Kidney (tissue), 13 donors: ENCODE measurements at regions not wholly inside any gene's neighbourhood (a gene's known extent, or its start where the extent isn't known, plus 50 kb on each side); places are given as distances from the start of the nearest gene placed in this dataset.

Experiments
- DNase-seq, 5 donors: peaks; one replicate each; pipeline ENCODE4 v3.0.0-alpha.2; 2013 to 2020
- FAIRE-seq: peaks from 2 replicates; lab custom pipeline; 2012; peaks lifted over from hg19 to GRCh38; lab: Jason Lieb, UNC
- H3K27ac ChIP-seq, 2 donors: one replicate each; pipeline ENCODE4 v1.7.0; 2013; ENCODE audit warnings: low read depth in 2 of 2, low read length in 2 of 2, inconsistent platforms in 1 of 2
- H3K27me3 ChIP-seq: one replicate; pipeline ENCODE4 v1.7.1; 2013; ENCODE audit warnings: low read length, inconsistent platforms; ENCODE audit not compliant: control insufficient read depth, insufficient read depth
- H3K36me3 ChIP-seq, 3 donors: one replicate each; pipeline versions ENCODE4 v1.7.0 to v1.7.1; 2013; ENCODE audit warnings: low read length in 3 of 3, control low read depth in 1 of 3, inconsistent platforms in 1 of 3; ENCODE audit not compliant: insufficient read depth in 3 of 3, control insufficient read depth in 2 of 3
- H3K4me1 ChIP-seq, 3 donors: one replicate each; pipeline versions ENCODE4 v1.7.0 to v1.7.1; 2013; ENCODE audit warnings: low read length in 3 of 3, inconsistent platforms in 1 of 3, low read depth in 1 of 3; ENCODE audit not compliant: control insufficient read depth in 2 of 3, insufficient read depth in 2 of 3
- H3K4me3 ChIP-seq, 3 donors: one replicate each; pipeline versions ENCODE4 v1.7.0 to v1.8.1; 2013; ENCODE audit warnings: low read length in 3 of 3, control low read depth in 1 of 3, inconsistent platforms in 1 of 3
- H3K9ac ChIP-seq, 3 donors: one replicate each; pipeline versions ENCODE4 v1.7.0 to v1.7.1; 2013; ENCODE audit warnings: low read length in 3 of 3, control low read depth in 1 of 3, inconsistent platforms in 1 of 3
- H3K9me3 ChIP-seq, 3 donors: one replicate each; pipeline versions ENCODE4 v1.7.0 to v1.7.1; 2013; ENCODE audit warnings: low read length in 3 of 3, control low read depth in 1 of 3, inconsistent platforms in 1 of 3; ENCODE audit not compliant: control insufficient read depth in 2 of 3, insufficient read depth in 1 of 3
- CTCF ChIP-seq: IDR thresholded peaks from 3 replicates; pipeline ENCODE4 v1.5.1; 2012; ENCODE audit warnings: mild to moderate bottlenecking, moderate library complexity, borderline replicate concordance; ENCODE audit not compliant: insufficient read depth; ENCODE audit errors: extremely low read depth
- intact Hi-C: fragments of 100-400 bp; cut with DNase I; formaldehyde crosslinking; loops from one replicate; pipeline ENCODE4 v1.11.1; 2022
- donor health status: control.
- donor health status: control.
- donor health status: control.
- donor health status: control.
- donor health status: control.
- donor health status: DM: yes; HTN: yes; CAD: no.
- donor health status: Normal renal cell carcinoma (clear cell type).

- H3K27me3 ChIP-seq = no peaks in the 10 kb centered on the region
- FAIRE-seq (no peak), DNase-seq (no peak)
- H3K36me3 ChIP-seq = no peaks in the 10 kb centered on the region
- no peak overlapping the region for H3K9ac ChIP-seq
- TF ChIP-seq CTCF = no peak
- intact Hi-C loops = no loop called here
- H3K4me1 ChIP-seq = no peaks in the 10 kb centered on the region
- H3K4me3 ChIP-seq = no peak overlapping the region
- H3K9me3 ChIP-seq = peaks cover 0 to 14% (median 0%) of the 10 kb centered on the region in 3 donors
- H3K27ac ChIP-seq = no peak overlapping the region
These were observed 69.9 kb upstream of the WNT11 start for GRCh38 chr11:76276046-76276780.

GRCh38 chr11:76275446-76275845 is 69.1 kb upstream of the WNT11 start:
- Histone ChIP-seq H3K36me3 (no peaks in the 10 kb centered on the region), H3K9me3 (peaks cover 0 to 14% (median 0%) of the 10 kb centered on the region in 3 donors), H3K4me1 (no peaks in the 10 kb centered on the region), H3K4me3 (no peak overlapping the region), H3K27me3 (no peaks in the 10 kb centered on the region), H3K9ac (no peak overlapping the region), H3K27ac (no peak overlapping the region)
- DNase-seq = no peak
- no peak for FAIRE-seq
- TF ChIP-seq CTCF = no peak
- intact Hi-C loops = no loop called here

GRCh38 chr11:76271068-76271467 is 64.8 kb upstream of the WNT11 start:
- no peaks in the 10 kb centered on the region for H3K4me1 ChIP-seq
- H3K9ac ChIP-seq = no peak overlapping the region
- no peaks in the 10 kb centered on the region for H3K27me3 ChIP-seq
- no peak for DNase-seq
- no peak for TF ChIP-seq CTCF
- FAIRE-seq = no peak
- peaks cover 0 to 14% (median 0%) of the 10 kb centered on the region in 3 donors for H3K9me3 ChIP-seq
- H3K4me3 ChIP-seq = no peak overlapping the region
- H3K36me3 ChIP-seq = no peaks in the 10 kb centered on the region
- H3K27ac ChIP-seq = no peak overlapping the region
- intact Hi-C loops = no loop called here

GRCh38 chr11:76270389-76270788 is 64.1 kb upstream of the WNT11 start:
- no peak for DNase-seq
- intact Hi-C loops = no loop called here
- no peak for TF ChIP-seq CTCF
- Histone ChIP-seq H3K27me3 (no peaks in the 10 kb centered on the region), H3K4me3 (no peak overlapping the region), H3K36me3 (no peaks in the 10 kb centered on the region), H3K9me3 (peaks cover 0 to 14% (median 0%) of the 10 kb centered on the region in 3 donors), H3K4me1 (no peaks in the 10 kb centered on the region), H3K9ac (no peak overlapping the region), H3K27ac (no peak overlapping the region)
- FAIRE-seq = no peak
